NCI-H345 treated with DMSO at 0.1 percent for 48 hours (cell line): ENCODE measurements at regions not wholly inside any gene's neighbourhood (a gene's known extent, or its start where the extent isn't known, plus 50 kb on each side); places are given as distances from the start of the nearest gene placed in this dataset.
"Not testable (repeated sequence)": the region's sequence is repeated elsewhere in the genome, so short reads cannot be mapped to it uniquely, and the experiment has no call there.

ENCODE experiments used
- DNase-seq: peaks from one replicate; lab custom pipeline; 2025; ENCODE audit not compliant: unreplicated experiment; lab: John Stamatoyannopoulos, UW

DNA sequence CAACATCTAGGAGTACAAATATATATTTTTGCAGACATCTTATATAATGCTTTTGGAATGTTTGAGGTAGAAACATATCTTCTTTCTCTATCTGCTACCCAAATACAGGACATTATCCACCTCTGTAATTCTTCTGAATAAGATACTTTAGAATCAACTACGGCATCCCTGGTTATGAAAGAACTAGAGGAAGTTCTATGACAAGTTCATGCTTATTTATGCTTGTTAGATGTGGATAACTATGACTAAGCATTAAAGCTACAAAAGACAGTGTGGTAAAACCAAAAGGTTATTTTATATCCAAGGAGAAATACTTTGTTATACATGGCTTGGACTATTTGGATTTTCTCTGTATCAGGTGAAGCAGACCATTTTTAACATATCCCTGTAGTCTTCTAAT is 894.0 kb downstream of the KCNT2 start:
- DNase-seq = no peak

DNA sequence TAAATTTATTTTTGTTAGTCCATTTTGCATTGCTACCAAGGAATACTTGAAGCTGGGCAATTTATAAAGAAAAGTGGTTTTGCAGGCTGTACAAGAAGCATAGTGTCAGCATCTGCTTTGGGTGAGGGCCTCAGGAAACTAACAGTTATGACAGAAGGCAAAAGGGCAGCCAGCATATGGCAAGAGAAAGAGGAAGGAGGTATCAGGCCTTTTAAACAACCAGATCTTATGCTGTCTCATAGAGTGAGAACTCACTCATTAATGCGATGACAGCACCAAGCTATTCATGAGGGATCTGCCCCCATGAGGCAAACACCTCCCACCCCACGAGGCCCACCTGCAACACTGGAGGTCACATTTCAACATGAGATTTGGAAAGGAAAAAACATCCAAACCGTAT is 898.4 kb downstream of the KCNT2 start:
- no peak for DNase-seq

DNA sequence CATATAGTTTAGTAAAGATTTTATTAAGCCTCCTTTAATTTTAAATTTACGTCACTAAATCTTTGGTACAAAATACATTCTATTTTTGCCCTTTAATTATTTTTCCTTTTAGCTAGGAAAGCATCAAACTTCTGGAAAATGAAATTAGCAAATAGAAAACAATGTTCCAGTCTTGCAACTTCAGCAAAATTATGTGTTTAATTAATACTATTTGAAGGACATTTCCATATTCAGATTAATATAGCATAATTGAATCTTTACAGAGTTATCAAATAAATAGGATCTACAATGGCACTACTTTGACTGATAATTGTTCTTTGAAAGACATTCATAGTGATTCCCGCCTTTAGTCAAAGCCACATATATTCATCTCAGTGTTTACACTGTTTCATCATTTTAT is 904.2 kb downstream of the KCNT2 start:
- no peak for DNase-seq

DNA sequence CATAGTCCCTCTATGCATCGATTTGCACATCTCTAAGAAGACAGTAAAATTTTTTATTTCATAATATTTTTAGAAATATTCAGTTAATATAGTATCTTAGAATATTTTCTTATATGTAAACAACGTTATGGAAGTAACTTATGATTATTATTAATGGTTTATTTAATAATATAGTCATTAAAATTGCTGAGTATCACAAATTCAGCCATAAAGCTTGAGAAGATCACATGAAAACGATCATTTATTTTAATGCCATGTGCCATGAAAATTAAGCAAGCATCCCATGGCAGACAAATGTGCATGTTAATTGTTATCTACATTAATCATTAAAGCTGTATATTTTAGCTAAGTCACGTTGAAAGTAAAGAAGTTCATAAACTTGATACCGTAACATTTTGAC is 907.1 kb downstream of the KCNT2 start:
- DNase-seq = no peak

DNA sequence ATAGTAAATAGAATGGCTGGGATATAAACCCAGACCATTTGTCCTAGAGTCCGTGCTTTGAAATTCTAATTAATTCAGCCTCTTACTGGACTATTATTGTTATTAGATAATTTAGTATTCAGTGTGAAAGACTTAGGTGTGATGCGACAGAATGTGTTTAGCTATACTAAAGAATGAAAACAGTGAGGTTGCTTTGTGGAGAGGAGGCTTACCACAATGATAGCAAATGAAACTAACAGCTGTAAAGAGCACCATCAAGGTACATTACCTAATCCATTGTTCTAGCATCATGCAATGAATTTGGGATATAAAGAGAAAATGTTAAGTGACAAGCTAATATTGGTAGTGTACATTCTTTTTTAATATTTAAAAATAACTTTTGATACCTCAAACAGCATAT is 911.1 kb downstream of the KCNT2 start:
- no peak for DNase-seq

DNA sequence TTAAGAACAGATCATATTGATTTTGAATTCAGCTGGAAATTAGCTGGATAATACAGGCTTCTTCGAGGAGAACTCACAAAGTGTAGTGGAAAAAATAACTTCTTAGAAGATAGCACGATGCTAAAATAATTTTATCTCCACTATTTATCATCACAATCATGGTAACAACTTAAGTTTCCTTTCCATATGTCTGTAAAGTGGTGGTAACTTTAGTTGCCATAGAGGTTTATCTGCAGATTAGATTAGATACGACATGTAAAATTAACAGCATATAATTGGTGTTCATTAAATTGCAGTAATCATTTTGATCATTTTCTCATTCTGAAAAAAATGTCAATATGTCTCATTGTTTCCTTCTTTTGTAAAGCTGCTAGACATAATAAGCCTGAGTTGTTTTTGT is 921.5 kb downstream of the KCNT2 start:
- no peak for DNase-seq

DNA sequence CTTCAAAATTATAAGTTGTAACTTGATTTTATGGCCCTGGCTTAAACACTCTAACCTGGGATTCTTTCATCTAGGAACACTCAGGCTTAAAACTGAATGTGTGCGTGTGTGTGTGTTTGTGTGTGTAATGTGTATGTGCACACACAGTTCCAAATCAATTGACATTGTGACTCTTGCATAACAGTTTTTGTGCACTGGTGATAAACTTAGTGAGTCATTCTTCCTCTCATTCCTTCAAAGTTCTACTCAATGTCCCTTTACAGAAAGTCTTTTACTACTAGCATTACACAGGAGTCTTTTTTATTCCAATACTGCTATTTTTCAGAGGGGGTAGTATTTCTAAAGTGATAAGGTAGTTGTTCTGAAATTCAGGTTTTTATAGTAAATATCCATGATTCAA is 943.6 kb downstream of the KCNT2 start:
- no peak for DNase-seq

DNA sequence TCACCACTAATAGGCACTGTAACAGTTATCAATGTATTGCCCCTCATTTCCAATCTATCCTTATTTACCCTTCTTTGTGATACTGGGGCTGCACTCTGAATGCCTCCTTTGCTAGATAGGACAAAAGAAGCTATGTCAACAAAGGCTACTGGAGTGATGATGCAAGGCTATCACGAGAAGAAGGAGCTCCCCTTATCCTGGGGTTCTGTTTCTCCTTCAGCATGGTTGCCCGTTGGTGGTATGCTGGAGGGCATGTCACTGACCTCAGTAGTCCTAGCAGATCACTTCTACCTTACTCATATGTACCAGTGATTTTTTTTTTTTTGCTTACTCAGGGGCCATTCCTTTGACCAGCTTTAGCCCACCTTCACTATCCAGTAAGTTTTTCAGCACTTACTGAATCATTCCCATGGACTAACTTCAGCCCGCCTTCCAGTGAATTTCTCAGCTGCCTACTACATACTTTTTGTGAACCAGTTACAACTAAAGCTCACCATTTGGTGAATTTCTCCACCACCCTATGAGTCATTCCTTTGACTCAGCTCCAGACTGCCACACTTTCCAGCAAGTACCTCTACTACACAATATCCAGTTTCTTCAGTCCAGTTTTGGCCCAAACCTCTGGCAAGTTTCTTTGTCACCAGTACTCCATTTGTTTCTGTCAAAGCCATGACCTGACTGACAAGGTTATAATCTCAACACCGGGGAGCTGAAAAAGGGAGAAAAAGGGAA is 944.5 kb downstream of the KCNT2 start:
- no peak for DNase-seq

DNA sequence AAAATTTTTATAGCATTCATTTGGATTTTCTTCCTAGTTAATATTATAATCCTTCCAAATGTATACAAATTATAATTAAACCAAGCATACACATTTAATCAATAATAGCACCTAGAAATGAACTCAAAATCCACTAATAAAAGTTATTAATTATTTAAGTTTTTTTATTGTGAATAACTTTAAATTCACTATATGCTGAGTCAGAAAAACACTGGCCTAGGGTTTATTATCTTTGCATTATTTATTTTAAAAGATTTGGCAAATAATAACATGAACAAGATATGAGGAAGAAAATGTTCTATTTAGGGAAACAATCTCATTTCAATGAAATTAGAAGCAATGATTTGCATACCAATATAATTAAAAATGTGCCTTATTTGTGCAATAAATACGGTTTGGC is 951.5 kb downstream of the KCNT2 start:
- DNase-seq = no peak

DNA sequence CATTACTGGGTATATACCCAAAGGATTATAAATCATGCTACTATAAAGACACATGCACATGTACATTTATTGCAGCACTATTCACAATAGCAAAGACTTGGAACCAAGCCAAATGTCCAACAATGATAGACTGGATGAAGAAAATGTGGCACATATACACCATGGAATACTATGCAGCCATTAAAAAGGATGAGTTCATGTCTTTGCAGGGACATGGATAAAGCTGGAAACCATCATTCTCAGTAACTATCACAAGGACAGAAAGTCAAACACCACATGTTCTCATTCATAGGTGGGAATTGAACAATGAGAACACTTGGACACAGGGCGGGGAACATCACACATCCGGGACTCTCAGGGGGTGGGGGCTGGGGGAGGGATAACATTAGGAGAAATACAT is 959.4 kb downstream of the KCNT2 start:
- DNase-seq = not testable (repeated sequence)

DNA sequence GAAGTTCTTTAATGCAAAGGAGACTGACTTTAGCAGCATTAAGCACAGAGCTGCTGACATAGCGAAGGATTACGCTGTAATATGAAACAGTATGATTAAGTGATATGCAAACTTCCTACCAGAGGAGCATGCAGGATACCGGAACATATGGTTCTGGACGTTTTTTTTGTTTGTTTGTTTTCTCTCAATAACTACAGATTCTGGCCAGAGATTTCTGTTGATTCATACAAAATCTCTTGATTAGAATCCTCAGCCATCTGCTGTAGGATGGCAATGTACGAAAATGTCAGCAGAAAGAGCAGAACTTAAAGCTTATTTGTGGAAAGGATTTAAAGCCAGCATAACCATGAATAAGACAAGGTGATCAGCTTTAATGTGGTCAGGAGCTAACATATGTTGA is 970.7 kb downstream of the KCNT2 start:
- DNase-seq = no peak

DNA sequence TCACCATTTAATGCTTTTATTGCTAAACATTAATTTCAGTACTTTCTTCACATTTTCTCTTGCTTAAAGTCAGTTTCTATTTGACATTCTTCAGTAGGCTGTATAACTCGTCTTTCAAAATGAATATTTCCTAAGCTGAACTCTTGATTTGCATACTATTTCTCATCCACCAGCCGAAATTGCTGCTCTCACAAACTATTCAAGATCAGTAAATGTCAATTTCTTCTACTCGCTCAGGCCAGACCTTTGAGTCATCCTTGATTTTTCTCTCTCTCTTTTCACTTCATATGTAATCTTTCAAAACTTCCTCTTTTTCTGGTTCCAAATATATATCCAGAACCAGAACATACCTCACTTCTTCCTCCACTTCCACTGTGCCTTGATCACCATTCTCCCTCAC is 990.0 kb downstream of the KCNT2 start:
- no peak for DNase-seq

DNA sequence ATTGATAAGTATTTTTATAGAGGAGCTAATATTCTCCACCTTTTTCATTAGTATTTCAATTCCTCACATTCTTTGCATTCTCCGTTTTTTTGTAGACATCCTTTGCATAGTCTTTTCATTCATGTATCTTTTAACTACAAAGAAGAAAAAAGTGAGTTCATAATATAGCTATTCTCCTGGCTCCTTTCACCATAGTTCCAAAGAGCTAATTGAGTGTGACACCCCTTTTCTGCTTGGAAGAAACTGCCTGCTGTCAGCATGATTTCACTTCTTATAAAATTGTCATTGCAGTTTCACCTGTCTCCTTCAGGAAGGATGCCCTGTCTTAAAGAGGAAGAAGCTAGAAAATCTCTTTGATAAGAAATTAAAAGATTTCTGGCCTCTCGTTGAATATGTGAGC is 991.1 kb downstream of the KCNT2 start:
- no peak for DNase-seq

DNA sequence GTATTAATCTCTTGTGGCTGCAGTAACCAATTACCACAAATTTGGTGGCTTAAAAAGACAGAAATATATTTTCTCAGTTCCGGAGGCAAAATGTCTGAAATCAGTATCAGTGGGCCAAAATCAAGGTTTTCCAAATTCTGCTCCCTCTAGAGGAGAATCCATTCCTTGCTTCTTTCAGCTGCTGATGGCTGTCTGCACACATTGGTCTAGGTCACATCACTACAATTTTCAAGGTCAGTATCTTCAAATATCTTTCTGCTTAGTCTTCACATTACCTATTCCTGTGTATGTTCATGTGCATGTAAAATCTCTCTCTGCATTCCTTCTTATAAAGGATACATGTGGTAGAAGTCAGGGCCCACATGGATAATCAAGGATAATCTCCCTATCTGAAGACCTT is 999.4 kb downstream of the KCNT2 start:
- DNase-seq = no peak

DNA sequence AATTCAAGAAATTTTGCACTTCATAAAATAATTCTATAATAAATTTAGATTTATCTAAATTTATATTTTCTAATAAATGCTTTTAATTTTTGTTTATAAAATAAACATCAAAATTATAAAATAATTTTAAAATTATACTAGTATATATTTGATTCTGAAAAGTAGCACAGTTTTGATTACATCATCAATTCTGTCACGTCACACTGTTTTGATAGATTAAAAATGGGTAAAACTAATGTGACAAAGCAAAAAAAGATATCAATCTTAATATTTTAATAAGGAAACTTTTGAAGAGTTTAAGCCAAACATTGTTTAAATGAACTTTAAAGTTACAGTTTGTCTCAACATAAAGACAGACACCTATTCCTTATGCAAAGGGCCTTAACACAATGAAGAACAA is 1001.8 kb downstream of the KCNT2 start:
- no peak for DNase-seq

DNA sequence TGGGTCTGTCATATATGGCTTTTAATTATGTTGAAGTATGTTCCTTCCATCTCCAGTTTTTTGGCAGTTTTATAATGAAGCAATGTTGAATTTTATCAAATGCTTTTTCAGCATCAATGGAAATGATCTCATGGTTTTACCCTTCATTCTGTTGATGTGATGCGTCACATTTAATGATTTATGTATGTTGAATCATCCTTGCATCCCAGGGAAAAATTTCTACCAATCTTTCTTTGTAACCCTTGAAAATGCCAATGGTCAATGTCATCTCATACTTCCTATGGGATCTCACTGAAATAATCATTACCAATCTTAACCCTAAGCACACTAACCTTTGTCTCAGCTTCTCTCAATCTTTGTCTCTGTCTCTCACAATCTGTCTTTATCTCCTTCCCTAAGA is 1004.0 kb downstream of the KCNT2 start:
- no peak for DNase-seq

DNA sequence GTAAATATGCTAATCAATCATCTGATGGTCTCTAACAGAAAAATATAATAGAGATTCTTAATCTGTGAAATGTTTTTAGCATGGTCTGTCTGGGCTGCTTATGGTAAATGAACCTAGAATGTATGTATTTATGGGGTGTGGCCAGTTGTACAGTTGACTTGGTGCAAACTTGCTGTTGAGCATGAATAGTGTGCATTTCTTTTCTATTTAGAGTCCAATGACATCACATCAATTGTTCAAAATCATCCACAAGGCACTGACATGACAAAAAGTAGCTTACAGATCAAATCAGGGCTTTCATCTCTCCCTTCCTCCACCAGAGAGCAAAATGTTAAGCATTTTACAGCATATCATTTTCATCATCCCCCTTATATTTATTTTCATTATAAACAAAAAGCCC is 1010.3 kb downstream of the KCNT2 start:
- DNase-seq = no peak

DNA sequence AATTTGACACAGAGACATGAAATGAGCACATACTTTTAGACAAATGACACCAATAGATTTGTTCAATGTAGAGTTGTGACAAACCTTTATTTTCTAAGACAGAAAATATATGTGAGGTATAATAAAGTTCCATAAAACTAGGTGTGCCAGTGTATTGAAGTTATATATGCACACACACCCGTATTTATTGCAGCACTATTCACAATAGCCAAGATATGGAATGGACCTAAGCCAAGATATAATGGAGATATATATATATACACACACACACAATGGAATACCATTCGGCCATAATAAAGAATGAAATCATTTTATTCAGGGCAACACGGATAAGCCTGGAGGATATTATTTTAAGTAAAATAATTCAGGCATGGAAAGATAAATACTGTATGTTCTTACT is 1013.5 kb downstream of the KCNT2 start:
- no peak for DNase-seq

DNA sequence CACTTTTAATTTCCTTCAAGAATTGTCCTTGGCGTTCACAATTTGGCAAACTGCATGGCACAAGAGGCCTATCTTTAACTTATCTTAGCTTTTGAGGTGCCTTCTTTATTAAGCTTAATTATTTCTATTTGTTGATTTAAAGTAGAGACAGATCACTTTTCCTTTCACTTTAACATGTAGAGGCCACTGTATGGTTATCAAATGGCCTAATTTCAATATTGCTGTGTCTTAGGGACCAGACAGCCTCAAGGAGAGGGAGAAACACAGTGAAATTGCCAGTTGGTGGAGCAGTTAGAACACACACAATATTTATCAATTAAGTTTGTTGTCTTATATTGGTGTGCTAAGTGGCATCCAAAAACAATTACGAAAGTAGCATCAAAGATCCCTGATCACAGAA is 1013.9 kb downstream of the KCNT2 start:
- no peak for DNase-seq

DNA sequence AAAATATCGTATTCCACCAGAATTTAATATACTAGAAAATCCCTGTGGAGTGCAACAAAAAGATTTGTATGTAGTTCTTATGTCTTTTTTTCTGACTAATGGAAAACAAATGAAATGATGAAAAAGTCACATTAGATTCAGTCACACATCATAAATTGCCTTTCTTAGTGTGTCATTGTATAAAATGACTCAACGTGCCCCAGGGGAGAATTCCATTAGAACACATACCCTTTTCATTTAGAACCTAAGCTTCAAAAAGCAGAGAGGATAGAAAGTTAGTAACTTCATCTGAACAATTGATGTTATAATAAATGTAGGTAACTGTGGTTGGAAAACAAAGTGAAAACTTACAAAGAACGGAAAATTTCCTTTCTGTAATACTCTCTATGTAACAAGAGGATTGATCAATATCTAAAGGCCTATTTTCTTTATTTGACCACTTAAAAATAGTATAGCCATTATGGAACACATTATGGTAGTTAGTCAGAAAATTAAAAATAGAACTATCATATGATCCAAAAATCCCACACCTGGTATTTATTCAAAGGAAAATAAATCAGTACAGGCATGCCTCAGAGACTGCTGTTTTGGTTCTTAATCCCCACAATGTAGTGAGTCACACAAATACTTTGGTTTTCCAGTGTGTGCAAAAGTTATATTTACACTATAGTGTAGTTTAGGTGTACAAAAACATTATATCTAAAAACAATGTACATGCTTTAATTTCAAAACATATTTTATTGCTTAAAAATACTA is 1016.1 kb downstream of the KCNT2 start:
- DNase-seq = no peak

DNA sequence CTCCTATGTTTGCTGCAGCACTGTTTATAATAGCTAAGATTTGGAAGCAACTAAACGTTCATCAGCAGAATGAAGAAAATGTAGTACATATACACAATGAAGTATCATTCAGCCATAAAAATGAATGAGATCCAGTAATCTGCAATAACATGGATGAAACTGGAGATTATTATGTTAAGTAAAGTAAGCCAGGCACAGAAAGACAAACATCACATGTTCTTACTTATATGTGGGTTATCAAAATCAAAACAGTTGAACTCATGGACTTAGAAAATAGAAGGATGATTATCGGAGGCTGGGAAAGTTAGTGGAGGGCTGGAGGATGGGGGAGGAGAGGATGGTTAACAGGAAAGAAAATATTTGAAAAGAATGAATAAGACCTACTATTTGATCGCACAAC is 1017.6 kb downstream of the KCNT2 start:
- no peak for DNase-seq

DNA sequence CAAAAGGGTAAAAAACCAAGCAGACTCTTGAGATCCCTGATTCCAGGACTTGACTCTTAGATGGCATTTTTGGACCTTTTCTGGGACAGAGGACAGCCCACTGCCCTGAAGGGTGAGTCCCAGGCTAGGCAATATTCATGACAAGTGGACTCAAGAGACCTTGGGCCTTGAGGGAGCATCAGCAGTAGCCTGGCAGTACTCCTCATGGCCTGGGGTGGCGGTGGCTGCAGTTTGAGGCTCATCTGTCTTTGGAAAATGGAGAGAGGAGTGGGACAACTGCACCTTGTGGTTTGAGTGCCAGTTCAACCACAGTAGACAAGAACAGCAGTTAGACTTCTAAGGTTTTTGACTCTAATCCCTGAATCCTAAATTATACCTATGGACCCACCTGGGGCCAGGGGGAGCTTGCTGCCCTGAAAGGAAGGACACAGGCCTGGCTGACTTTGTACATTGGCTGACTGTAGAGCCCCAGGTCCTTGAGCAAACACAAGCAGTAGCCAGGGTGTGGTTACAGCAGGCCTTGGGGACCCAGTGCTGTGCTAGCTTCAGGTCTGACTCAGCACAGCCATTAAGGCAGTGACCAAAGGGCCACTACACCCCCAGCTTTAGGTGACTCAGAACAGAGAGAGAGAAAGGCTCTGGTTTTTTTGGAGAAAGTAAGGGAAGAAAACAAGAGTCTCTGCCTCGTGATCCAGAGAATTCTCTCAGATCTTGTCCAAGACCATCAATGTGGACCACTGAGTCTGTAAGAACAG is 1023.2 kb downstream of the KCNT2 start:
- DNase-seq = no peak
